ENCODE measurements at regions not wholly inside any gene's neighbourhood (a gene's known extent, or its start where the extent isn't known, plus 50 kb on each side); places are given as distances from the start of the nearest gene placed in this dataset.
"Not testable (repeated sequence)": the region's sequence is repeated elsewhere in the genome, so short reads cannot be mapped to it uniquely, and the experiment has no call there.

DNA sequence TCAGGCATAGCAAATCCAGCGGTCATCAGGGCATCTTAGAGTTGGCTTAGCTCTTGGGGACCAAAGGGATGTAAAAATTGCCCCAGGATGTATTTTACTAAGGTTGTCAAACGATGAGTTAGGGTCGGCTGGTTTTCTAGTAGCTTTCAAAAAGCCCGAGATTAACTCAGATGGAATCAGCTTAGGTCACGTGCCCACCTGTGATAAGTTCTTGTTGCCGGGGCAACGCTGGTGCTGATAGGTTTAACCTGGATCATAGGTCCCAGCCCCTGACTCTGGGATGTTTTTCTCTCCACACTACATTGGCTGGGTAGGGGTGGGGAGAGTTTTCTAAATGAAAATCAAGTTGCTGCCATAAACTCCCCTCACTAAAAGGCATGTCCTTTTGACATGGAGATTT lies 257.3 kb upstream of the SULF2 start:
- TF ChIP-seq FOXK2 (IDR thresholded peaks at IDR 0.05) (no peak), HDGF (IDR thresholded peaks at IDR 0.05; ENCODE audit: borderline replicate concordance) (no peak), SP1 (IDR thresholded peaks at IDR 0.05) (no peak), BHLHE40 (IDR thresholded peaks at IDR 0.05; ENCODE audit: borderline replicate concordance) (no peak), SUZ12 (IDR thresholded peaks at IDR 0.05) (no peak), FOXA1 (IDR thresholded peaks at IDR 0.05) (no peak), ELF4 (IDR thresholded peaks at IDR 0.05) (no peak), L3MBTL2 (conservative IDR thresholded peaks at IDR 0.05) (no peak), ARNT (IDR thresholded peaks at IDR 0.05) (no peak), TARDBP (IDR thresholded peaks at IDR 0.05) (no peak), ZNF384 (IDR thresholded peaks at IDR 0.05) (no peak), NFRKB (IDR thresholded peaks at IDR 0.05) (no peak)
- TF ChIP-seq, protein P1, sequence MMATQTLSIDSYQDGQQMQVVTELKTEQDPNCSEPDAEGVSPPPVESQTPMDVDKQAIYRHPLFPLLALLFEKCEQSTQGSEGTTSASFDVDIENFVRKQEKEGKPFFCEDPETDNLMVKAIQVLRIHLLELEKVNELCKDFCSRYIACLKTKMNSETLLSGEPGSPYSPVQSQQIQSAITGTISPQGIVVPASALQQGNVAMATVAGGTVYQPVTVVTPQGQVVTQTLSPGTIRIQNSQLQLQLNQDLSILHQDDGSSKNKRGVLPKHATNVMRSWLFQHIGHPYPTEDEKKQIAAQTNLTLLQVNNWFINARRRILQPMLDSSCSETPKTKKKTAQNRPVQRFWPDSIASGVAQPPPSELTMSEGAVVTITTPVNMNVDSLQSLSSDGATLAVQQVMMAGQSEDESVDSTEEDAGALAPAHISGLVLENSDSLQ (IDR thresholded peaks at IDR 0.05), result no peak
- DNase-seq (ENCODE audit: extremely low spot score), result no peak
- CTCF ChIA-PET, result no interaction called here
- POLR2A ChIA-PET, result no interaction called here

DNA sequence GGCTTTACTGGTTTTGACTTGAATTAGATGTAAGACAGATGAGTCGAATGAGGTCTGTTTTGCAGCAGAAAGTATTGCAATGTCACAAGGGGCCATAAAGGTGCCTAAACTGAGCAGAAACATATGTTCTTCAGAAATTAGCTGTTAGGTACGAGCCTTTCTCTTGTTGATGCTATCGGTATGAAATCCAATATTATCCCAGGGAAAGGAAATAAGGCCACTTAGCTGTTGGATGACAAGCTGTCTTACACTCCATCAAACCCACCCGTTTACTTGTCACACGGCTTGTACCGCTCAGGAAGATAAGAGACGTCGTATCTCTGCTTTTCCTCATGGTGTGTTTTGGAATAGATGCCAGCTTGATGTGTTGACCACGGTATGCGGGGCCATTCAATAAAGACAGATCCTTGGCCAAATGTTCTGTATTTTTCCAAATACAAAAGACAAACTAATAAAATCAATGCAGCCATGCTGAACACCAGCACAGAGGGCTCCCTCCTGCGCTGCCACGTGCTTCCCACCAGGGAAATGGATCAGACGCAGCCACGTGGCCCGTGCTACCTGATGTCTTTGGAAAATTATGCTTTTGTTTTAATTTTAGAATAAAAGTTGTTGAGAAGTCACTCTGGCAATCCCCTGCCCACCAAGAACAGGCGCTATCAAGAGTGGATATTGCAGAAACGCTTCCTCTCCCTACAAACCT lies 255.9 kb upstream of the SULF2 start:
- CTCF ChIA-PET, result no interaction called here
- DNase-seq (ENCODE audit: extremely low spot score), result no peak
- TF ChIP-seq SUZ12 (IDR thresholded peaks at IDR 0.05), result no peak
- no peak for TF ChIP-seq NFRKB (IDR thresholded peaks at IDR 0.05)
- no peak for TF ChIP-seq LEF1 (IDR thresholded peaks at IDR 0.05; ENCODE audit: borderline replicate concordance)
- no peak for TF ChIP-seq BHLHE40 (IDR thresholded peaks at IDR 0.05; ENCODE audit: borderline replicate concordance)
- POLR2A ChIA-PET, result no interaction called here

DNA sequence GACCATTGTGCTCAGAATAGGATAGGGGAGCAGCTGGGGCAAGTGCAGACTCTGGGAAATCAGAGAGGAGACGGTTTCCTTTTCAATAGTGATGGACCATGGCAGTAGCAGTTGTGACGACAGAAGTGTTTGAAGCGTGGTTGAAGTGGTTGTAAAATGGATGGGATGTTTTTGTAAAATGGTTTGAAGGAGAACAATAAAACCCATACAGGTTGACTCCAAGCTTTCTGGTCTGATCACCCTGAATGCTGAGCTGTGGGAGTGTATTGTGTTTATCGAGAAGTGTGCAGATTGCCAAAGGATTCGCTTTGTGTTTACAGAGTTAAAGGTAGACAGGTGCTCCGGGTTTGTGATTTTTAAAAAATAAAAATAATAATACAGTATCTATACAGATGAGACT lies 255.2 kb upstream of the SULF2 start:
- DNase-seq (ENCODE audit: extremely low spot score), result no peak
- ChIA-PET CTCF (no interaction called here), POLR2A (no interaction called here)
- no peak for TF ChIP-seq SUZ12 (IDR thresholded peaks at IDR 0.05)

DNA sequence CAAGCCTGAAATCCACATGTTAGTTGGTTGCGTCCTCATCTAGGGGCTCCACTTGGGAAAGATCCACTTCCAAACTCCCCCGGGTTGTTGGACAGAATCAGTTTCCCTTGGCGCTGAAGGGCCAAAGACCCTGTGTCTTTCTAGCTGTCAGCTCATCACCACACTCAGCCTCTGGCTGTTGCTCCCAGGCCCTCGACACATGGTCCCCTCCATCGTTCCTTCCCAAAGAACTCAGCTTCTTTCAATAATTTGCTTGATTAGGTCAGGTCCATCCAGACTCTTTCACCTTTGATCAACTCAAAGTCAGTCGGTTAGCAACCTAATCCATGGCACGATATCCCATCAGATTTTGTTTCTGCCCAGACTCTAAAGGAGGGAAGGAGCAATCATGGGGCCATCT lies 254.8 kb upstream of the SULF2 start:
- ChIA-PET CTCF (no interaction called here), POLR2A (no interaction called here)
- TF ChIP-seq SP1 (IDR thresholded peaks at IDR 0.05) (no peak), ARNT (IDR thresholded peaks at IDR 0.05) (no peak), FOXM1 (IDR thresholded peaks at IDR 0.05; ENCODE audit: borderline replicate concordance) (no peak), L3MBTL2 (conservative IDR thresholded peaks at IDR 0.05) (no peak)
- DNase-seq (ENCODE audit: extremely low spot score), result no peak

DNA sequence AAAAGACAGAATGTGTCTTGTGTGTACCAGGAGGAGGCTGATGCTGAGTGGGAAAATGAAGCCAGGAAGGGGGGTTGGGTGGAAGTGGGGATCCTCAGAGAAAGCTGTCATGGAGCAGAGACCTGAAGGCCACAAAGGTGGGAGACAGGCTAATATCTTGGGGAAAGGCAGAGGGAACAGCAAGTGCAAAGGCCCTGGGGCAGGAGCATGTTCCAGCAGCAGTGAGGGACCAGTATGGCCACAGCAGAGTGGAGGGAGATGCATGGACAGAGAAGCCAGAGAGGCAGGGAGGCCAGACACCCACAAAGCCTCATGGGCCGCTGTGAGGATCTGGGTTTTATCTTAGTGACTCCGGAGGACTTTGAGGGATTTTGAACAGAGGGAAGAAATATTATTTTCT lies 254.2 kb upstream of the SULF2 start:
- ChIA-PET POLR2A (no interaction called here), CTCF (no interaction called here)
- DNase-seq (ENCODE audit: extremely low spot score), result no peak
- TF ChIP-seq ARNT (IDR thresholded peaks at IDR 0.05) (no peak), ZNF384 (IDR thresholded peaks at IDR 0.05) (no peak), FOXK2 (IDR thresholded peaks at IDR 0.05) (no peak), FOXM1 (IDR thresholded peaks at IDR 0.05; ENCODE audit: borderline replicate concordance) (no peak), NFRKB (IDR thresholded peaks at IDR 0.05) (no peak), ELF4 (IDR thresholded peaks at IDR 0.05) (no peak), TARDBP (IDR thresholded peaks at IDR 0.05) (no peak), BHLHE40 (IDR thresholded peaks at IDR 0.05; ENCODE audit: borderline replicate concordance) (no peak), FOXA1 (IDR thresholded peaks at IDR 0.05) (no peak), L3MBTL2 (conservative IDR thresholded peaks at IDR 0.05) (no peak)
- TF ChIP-seq, protein P1 (IDR thresholded peaks at IDR 0.05), result no peak

DNA sequence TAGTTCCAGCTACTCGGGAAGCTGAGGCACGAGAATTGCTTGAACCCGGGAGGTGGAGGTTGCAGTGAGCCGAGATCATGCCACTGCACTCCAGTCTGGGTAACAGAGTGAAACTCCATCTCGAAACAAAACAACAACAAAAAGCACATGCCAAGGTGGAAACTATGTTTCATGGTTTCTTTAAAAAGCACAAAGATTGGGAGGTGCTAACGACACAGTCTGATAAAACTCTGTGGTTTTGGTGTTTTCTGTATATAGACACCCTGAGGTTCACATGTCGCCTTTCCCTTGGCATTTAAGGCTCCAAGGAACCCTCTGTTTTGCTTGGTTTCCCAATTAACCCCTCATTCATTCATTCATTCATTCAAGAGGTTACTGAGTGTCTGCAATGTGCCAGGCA lies 253.4 kb upstream of the SULF2 start:
- no peak for DNase-seq (ENCODE audit: extremely low spot score)
- TF ChIP-seq, protein P1 (IDR thresholded peaks at IDR 0.05), result no peak
- TF ChIP-seq FOXM1 (IDR thresholded peaks at IDR 0.05; ENCODE audit: borderline replicate concordance), result no peak
- no peak for TF ChIP-seq BHLHE40 (IDR thresholded peaks at IDR 0.05; ENCODE audit: borderline replicate concordance)
- TF ChIP-seq ARNT (IDR thresholded peaks at IDR 0.05), result no peak
- TF ChIP-seq FOXA1 (IDR thresholded peaks at IDR 0.05), result no peak
- no peak for TF ChIP-seq TARDBP (IDR thresholded peaks at IDR 0.05)
- TF ChIP-seq ZNF384 (IDR thresholded peaks at IDR 0.05), result no peak
- no peak for TF ChIP-seq CTBP1 (IDR thresholded peaks at IDR 0.05; ENCODE audit: borderline replicate concordance)
- no peak for TF ChIP-seq ELF4 (IDR thresholded peaks at IDR 0.05)
- TF ChIP-seq NFRKB (IDR thresholded peaks at IDR 0.05), result no peak
- no peak for TF ChIP-seq L3MBTL2 (conservative IDR thresholded peaks at IDR 0.05)
- TF ChIP-seq LEF1 (IDR thresholded peaks at IDR 0.05; ENCODE audit: borderline replicate concordance), result no peak
- TF ChIP-seq SP1 (IDR thresholded peaks at IDR 0.05), result no peak
- TF ChIP-seq FOXK2 (IDR thresholded peaks at IDR 0.05), result no peak
- no peak for TF ChIP-seq SUZ12 (IDR thresholded peaks at IDR 0.05)
- no peak for TF ChIP-seq HDGF (IDR thresholded peaks at IDR 0.05; ENCODE audit: borderline replicate concordance)
- ChIA-PET CTCF (no interaction called here), POLR2A (no interaction called here)

DNA sequence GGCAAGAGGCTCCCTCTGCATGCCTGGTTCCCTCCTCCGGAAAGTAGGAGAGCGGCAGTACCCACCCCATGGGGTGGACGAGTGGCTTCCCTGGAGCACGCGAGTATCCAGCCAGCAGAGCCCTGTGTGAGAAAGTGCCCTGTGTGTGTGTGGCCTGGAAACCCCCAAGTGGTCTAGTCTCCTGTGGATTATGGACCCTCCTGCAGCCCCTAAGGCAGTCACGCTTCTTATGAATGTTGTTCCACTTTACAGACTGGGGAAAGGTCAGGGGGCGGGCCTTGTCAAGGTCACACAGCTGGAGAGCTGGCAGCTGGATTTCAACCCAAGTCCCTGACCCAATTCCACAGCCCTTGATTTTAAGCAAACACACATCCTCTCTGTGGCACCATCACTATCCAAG lies 252.5 kb upstream of the SULF2 start:
- DNase-seq (ENCODE audit: extremely low spot score); CTCF ChIA-PET; POLR2A ChIA-PET: not testable (repeated sequence)

Measured in HEK293T (cell line).